ENCODE measurements at regions not wholly inside any gene's neighbourhood (a gene's known extent, or its start where the extent isn't known, plus 50 kb on each side); places are given as distances from the start of the nearest gene placed in this dataset.

- no peak for TF ChIP-seq USF2 (IDR thresholded peaks at IDR 0.05; ENCODE audit: borderline replicate concordance, low read depth, low read length)
- peak; percentile 12; the same call in 1 of the 2 replicates for TF ChIP-seq RAD21 (IDR thresholded peaks at IDR 0.05; ENCODE audit: low read length)
- no peak for TF ChIP-seq ELF1 (IDR thresholded peaks at IDR 0.05)
- TF ChIP-seq CTCF (IDR thresholded peaks at IDR 0.05) = no peak; the same call in 1 of the 2 replicates
- TF ChIP-seq YY1 (IDR thresholded peaks at IDR 0.05; ENCODE audit: low read depth) = no peak
- TF ChIP-seq MAX (IDR thresholded peaks at IDR 0.05; ENCODE audit: low read depth) = no peak
- TF ChIP-seq FOXM1 (IDR thresholded peaks at IDR 0.05; ENCODE audit: low read depth) = no peak
- TF ChIP-seq POLR2AphosphoS5 (IDR thresholded peaks at IDR 0.05; ENCODE audit: low read depth, low read length) = no peak
- no peak for TF ChIP-seq GABPA (IDR thresholded peaks at IDR 0.05; ENCODE audit: low read depth)
- no peak for TF ChIP-seq NFIC (IDR thresholded peaks at IDR 0.05; ENCODE audit: borderline replicate concordance)
- no peak for TF ChIP-seq MXI1 (IDR thresholded peaks at IDR 0.05; ENCODE audit: low read depth, low read length)
- no peak for TF ChIP-seq JUND (IDR thresholded peaks at IDR 0.05)
- TF ChIP-seq TCF12 (IDR thresholded peaks at IDR 0.05) = no peak
- no peak for TF ChIP-seq ZBTB33 (IDR thresholded peaks at IDR 0.05; ENCODE audit: borderline replicate concordance, low read depth)
Observed at GRCh38 chr20:11098888-11099287, 425.1 kb upstream of the JAG1 start.
